ENCODE measurements at regions not wholly inside any gene's neighbourhood (a gene's known extent, or its start where the extent isn't known, plus 50 kb on each side); places are given as distances from the start of the nearest gene placed in this dataset.

DNA sequence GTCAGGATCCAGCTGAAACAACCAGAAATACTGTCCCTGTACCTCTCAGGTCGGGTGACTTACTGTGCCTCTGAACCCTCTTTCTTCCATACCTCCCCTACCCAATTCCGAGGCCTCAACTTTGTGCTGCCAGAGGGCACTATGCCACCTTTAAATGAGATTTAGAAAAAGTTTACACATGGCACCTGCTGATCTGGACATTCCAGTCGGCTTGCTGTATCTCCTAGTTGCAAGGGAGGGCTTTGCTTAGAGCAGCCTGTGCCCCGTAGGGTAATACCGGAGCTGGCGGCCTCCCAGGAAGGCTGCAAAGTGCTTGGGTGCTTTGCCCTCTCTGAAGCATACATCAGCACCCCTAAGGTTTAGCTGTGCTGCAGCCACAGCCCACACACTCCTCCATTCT is 306.0 kb upstream of the RBFOX1 start:
- no TSS peak for BruUV-seq (replicated peaks)
- Histone ChIP-seq H3K4me3 (replicated peaks in 1 of 3; ENCODE audit: insufficient read depth in 1 of 3, low read depth in 2 of 3, low read length in 3 of 3) (no peak overlapping the region), H3K27ac (ENCODE audit: extremely low read length, insufficient read depth, low read length) (no peak overlapping the region), H3K4me1 (ENCODE audit: insufficient read depth, low read length) (no peaks in the 10 kb centered on the region), H3K27me3 (ENCODE audit: control insufficient read depth in 1 of 2, insufficient read depth in 2 of 2, low read length in 2 of 2) (no peaks in the 10 kb centered on the region), H3K9ac (ENCODE audit: insufficient read depth, low read depth, low read length) (no peak overlapping the region), H3K79me2 (ENCODE audit: insufficient read depth, low read length) (no peaks in the 10 kb centered on the region), H3K4me2 (ENCODE audit: low read depth, low read length) (no peak overlapping the region), H4K20me1 (ENCODE audit: insufficient read depth, low read length) (no peaks in the 10 kb centered on the region), H3K9me3 (ENCODE audit: low read length) (no peaks in the 10 kb centered on the region; the same call in 1 of the 2 replicates), H2AFZ (ENCODE audit: low read length) (no peak overlapping the region), H3K36me3 (replicated peaks in 1 of 2; ENCODE audit: control insufficient read depth in 1 of 2, insufficient read depth in 2 of 2, low read length in 2 of 2) (no peaks in the 10 kb centered on the region)
- intact Hi-C loops (cut with micrococcal nuclease; ENCODE audit: unreplicated experiment) (no loop called here), in situ Hi-C loops (cut with HindIII; ENCODE audit: extremely low pct_ligation_motif_present, low pct_unique_long_range_greater_than_20kb) (no loop called here)
- FAIRE-seq (no peak), DNase-seq (ENCODE audit: low spot score) (no peak), ATAC-seq (no peak)
- WGBS (ENCODE audit: low lambda C conversion rate), result 42% methylated on average over 6 of the region's 6 CpGs
- CTCF ChIA-PET (ENCODE audit: low intra/inter-chr PET ratio, low total read pairs), result no interaction called here
- TF ChIP-seq, protein P1, sequence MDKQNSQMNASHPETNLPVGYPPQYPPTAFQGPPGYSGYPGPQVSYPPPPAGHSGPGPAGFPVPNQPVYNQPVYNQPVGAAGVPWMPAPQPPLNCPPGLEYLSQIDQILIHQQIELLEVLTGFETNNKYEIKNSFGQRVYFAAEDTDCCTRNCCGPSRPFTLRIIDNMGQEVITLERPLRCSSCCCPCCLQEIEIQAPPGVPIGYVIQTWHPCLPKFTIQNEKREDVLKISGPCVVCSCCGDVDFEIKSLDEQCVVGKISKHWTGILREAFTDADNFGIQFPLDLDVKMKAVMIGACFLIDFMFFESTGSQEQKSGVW (CRISPR knock-in tag; IDR thresholded peaks at IDR 0.05; ENCODE audit: borderline replicate concordance), result no peak
- no peak for TF ChIP-seq ERF (CRISPR knock-in tag; IDR thresholded peaks at IDR 0.05)
- TF ChIP-seq RAD21 (CRISPR knock-in tag; IDR thresholded peaks at IDR 0.05), result no peak
- TF ChIP-seq ZNF567 (CRISPR knock-in tag; IDR thresholded peaks at IDR 0.05; ENCODE audit: borderline replicate concordance), result no peak
- TF ChIP-seq ZBTB42 (CRISPR knock-in tag; IDR thresholded peaks at IDR 0.05), result no peak
- no peak for TF ChIP-seq ATAD3A (CRISPR knock-in tag; IDR thresholded peaks at IDR 0.05)
- no peak for TF ChIP-seq AHR (CRISPR knock-in tag; IDR thresholded peaks at IDR 0.05)
- TF ChIP-seq ZNF12 (CRISPR knock-in tag; IDR thresholded peaks at IDR 0.05), result no peak
- no peak for TF ChIP-seq SNRNP70 (IDR thresholded peaks at IDR 0.05; ENCODE audit: low read depth, low read length)
- TF ChIP-seq SRSF4 (IDR thresholded peaks at IDR 0.05; ENCODE audit: low read depth, low read length, poor library complexity, severe bottlenecking), result no peak
- no peak for TF ChIP-seq ZBTB2 (CRISPR knock-in tag; IDR thresholded peaks at IDR 0.05; ENCODE audit: low read depth)
- TF ChIP-seq NKX3-1 (CRISPR knock-in tag; IDR thresholded peaks at IDR 0.05), result no peak
- no peak for TF ChIP-seq TSC22D2 (CRISPR knock-in tag; IDR thresholded peaks at IDR 0.05; ENCODE audit: borderline replicate concordance)
- no peak for TF ChIP-seq ZNF597 (CRISPR knock-in tag; IDR thresholded peaks at IDR 0.05)
- no peak for TF ChIP-seq HNF4A (CRISPR knock-in tag; IDR thresholded peaks at IDR 0.05)
- no peak for TF ChIP-seq NR2F2 (IDR thresholded peaks at IDR 0.05; ENCODE audit: borderline replicate concordance, low read depth)
- POLR2A ChIA-PET, result no interaction called here

Measured in HepG2 (cell line).